ENCODE measurements at regions not wholly inside any gene's neighbourhood (a gene's known extent, or its start where the extent isn't known, plus 50 kb on each side); places are given as distances from the start of the nearest gene placed in this dataset.

DNA sequence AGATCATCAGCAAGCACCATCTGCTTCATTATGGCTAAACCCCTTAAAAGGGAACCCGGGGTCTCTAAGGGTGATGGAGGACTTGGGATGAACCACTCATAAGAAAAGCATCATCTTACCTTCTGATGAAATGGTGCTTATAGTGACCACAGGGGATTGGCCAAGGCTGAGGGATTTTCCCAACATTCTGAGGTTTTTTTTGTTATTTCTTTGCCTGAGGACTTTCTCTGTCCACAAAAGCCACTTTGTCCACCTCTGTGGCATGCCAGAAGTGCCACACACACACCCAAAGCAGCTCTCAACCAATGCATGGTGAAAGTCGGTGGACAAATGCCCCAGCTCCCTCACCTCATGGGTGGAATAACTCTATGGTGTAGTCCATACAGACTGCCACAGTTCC lies 79.3 kb upstream of the TOP1 start:
- Histone ChIP-seq H3K4me3 (no peak overlapping the region), H3K9ac (ENCODE audit: insufficient read depth in 1 of 2, low read length in 2 of 2) (no peak overlapping the region), H3K36me3 (ENCODE audit: control insufficient read depth in 4 of 4, insufficient read depth in 4 of 4, low read length in 4 of 4) (no peaks in the 10 kb centered on the region), H3K9me3 (ENCODE audit: control insufficient read depth in 4 of 4, insufficient read depth in 3 of 4, low read length in 3 of 4) (peaks cover 0 to 4% (median 0%) of the 10 kb centered on the region in 4 donors), H3K27me3 (ENCODE audit: control insufficient read depth in 3 of 3, insufficient read depth in 3 of 3, low read length in 2 of 3) (no peaks in the 10 kb centered on the region), H3K27ac (ENCODE audit: low read depth in 1 of 2, low read length in 1 of 2) (no peak overlapping the region), H3K4me1 (ENCODE audit: control insufficient read depth in 5 of 5, insufficient read depth in 5 of 5, low read length in 5 of 5) (peaks cover 0 to 12% (median 0%) of the 10 kb centered on the region in 5 donors)
- WGBS, 2 donors: 77 to 93% methylated on average over 2 of the region's 2 CpGs
- no peak for DNase-seq
- ATAC-seq (ENCODE audit: insufficient read depth, low FRiP score): no peak
- TF ChIP-seq, protein P1, sequence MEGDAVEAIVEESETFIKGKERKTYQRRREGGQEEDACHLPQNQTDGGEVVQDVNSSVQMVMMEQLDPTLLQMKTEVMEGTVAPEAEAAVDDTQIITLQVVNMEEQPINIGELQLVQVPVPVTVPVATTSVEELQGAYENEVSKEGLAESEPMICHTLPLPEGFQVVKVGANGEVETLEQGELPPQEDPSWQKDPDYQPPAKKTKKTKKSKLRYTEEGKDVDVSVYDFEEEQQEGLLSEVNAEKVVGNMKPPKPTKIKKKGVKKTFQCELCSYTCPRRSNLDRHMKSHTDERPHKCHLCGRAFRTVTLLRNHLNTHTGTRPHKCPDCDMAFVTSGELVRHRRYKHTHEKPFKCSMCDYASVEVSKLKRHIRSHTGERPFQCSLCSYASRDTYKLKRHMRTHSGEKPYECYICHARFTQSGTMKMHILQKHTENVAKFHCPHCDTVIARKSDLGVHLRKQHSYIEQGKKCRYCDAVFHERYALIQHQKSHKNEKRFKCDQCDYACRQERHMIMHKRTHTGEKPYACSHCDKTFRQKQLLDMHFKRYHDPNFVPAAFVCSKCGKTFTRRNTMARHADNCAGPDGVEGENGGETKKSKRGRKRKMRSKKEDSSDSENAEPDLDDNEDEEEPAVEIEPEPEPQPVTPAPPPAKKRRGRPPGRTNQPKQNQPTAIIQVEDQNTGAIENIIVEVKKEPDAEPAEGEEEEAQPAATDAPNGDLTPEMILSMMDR (IDR thresholded peaks at IDR 0.05; ENCODE audit: control extremely low read depth, extremely low read depth): no peak

DNA sequence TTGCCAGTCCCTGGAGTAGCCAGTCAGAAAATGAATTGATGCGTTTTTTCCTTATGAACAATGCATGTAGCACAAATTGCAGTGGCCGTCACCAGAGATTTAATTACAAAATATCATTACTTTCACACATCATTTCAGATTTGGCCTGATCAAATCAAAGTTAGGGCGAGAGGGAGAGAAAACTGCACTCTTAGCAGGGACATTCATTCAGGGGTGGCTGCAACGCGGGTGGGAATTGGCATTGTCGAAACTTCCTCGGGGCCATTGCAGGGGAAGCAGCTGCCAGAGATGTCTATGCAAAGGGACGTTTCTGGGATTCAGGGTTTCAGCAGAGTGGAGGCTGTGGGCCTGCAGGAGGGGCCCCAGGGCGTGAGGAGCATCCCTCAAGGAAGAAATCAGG lies 76.5 kb upstream of the TOP1 start:
- TF ChIP-seq, protein P1 (IDR thresholded peaks at IDR 0.05; ENCODE audit: control extremely low read depth, extremely low read depth): no peak
- WGBS, 2 donors: 60 to 67% methylated on average over 9 of the region's 9 CpGs
- Histone ChIP-seq H3K4me1 (ENCODE audit: control insufficient read depth in 5 of 5, insufficient read depth in 5 of 5, low read length in 5 of 5) (peaks cover 0 to 12% (median 0%) of the 10 kb centered on the region in 5 donors), H3K27me3 (ENCODE audit: control insufficient read depth in 3 of 3, insufficient read depth in 3 of 3, low read length in 2 of 3) (no peaks in the 10 kb centered on the region), H3K27ac (ENCODE audit: low read depth in 1 of 2, low read length in 1 of 2) (no peak overlapping the region), H3K9me3 (ENCODE audit: control insufficient read depth in 4 of 4, insufficient read depth in 3 of 4, low read length in 3 of 4) (peaks cover 0 to 4% (median 0%) of the 10 kb centered on the region in 4 donors), H3K36me3 (ENCODE audit: control insufficient read depth in 4 of 4, insufficient read depth in 4 of 4, low read length in 4 of 4) (no peaks in the 10 kb centered on the region), H3K4me3 (no peak overlapping the region), H3K9ac (ENCODE audit: insufficient read depth in 1 of 2, low read length in 2 of 2) (no peak overlapping the region)
- DNase-seq (peak; percentile 35 to 69 (median 53)), ATAC-seq (ENCODE audit: insufficient read depth, low FRiP score) (no peak)

DNA sequence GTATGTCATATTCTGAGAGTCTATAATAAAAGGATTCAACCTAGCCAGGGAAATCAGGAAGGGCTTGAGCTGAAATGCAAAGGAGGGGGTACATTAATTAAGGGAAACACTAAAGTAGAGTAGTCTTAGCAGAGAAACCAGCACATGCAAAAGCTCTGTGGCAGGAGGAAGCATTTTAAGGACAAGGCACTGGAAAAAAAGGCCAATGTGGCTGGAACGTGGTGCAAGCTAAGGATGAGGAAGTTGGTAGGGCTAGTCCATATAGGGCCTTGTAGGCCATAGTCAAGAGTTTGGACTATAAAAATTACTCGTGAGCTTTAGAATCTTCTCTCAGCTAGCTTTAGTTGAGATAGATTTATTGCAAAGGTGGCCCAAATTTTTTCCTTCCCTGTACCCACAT lies 75.2 kb upstream of the TOP1 start:
- H3K9ac ChIP-seq (ENCODE audit: insufficient read depth in 1 of 2, low read length in 2 of 2): no peak overlapping the region
- TF ChIP-seq, protein P1 (IDR thresholded peaks at IDR 0.05; ENCODE audit: control extremely low read depth, extremely low read depth): no peak
- no peaks in the 10 kb centered on the region for H3K27me3 ChIP-seq (ENCODE audit: control insufficient read depth in 3 of 3, insufficient read depth in 3 of 3, low read length in 2 of 3)
- no peak overlapping the region for H3K4me3 ChIP-seq
- H3K36me3 ChIP-seq (ENCODE audit: control insufficient read depth in 4 of 4, insufficient read depth in 4 of 4, low read length in 4 of 4): no peaks in the 10 kb centered on the region
- ATAC-seq (ENCODE audit: insufficient read depth, low FRiP score): no peak
- H3K27ac ChIP-seq (ENCODE audit: low read depth in 1 of 2, low read length in 1 of 2): no peak overlapping the region
- peaks cover 0 to 4% (median 0%) of the 10 kb centered on the region in 4 donors for H3K9me3 ChIP-seq (ENCODE audit: control insufficient read depth in 4 of 4, insufficient read depth in 3 of 4, low read length in 3 of 4)
- WGBS, 2 donors: 58 to 82% methylated on average over 2 of the region's 2 CpGs
- H3K4me1 ChIP-seq (ENCODE audit: control insufficient read depth in 5 of 5, insufficient read depth in 5 of 5, low read length in 5 of 5): peaks cover 0 to 12% (median 0%) of the 10 kb centered on the region in 5 donors
- no peak for DNase-seq

DNA sequence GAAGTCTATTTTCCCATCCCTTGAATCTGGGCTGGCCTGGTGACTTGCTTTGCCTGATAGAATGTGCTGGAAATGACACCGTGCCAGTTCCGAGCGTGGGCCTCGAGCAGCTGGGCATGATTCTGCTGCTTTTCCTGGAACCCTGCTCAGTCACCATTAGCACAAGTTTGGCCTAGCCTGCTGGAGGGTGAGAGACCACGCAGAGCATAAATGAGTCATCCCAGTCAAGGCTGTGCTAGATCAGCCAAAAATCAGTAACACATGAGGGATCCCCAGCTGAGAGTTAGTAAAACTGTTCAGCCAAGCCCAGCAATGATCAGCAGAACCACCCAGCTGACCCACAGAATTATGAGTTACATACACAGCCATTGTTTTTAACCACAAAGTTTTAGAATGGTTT lies 74.8 kb upstream of the TOP1 start:
- ATAC-seq (ENCODE audit: insufficient read depth, low FRiP score) (no peak), DNase-seq (no peak)
- H3K9ac ChIP-seq (ENCODE audit: insufficient read depth in 1 of 2, low read length in 2 of 2): no peak overlapping the region
- H3K9me3 ChIP-seq (ENCODE audit: control insufficient read depth in 4 of 4, insufficient read depth in 3 of 4, low read length in 3 of 4): peaks cover 0 to 4% (median 0%) of the 10 kb centered on the region in 4 donors
- H3K4me1 ChIP-seq (ENCODE audit: control insufficient read depth in 5 of 5, insufficient read depth in 5 of 5, low read length in 5 of 5): peaks cover 0 to 15% (median 0%) of the 10 kb centered on the region in 5 donors
- H3K27me3 ChIP-seq (ENCODE audit: control insufficient read depth in 3 of 3, insufficient read depth in 3 of 3, low read length in 2 of 3): no peaks in the 10 kb centered on the region
- no peak overlapping the region for H3K27ac ChIP-seq (ENCODE audit: low read depth in 1 of 2, low read length in 1 of 2)
- H3K36me3 ChIP-seq (ENCODE audit: control insufficient read depth in 4 of 4, insufficient read depth in 4 of 4, low read length in 4 of 4): no peaks in the 10 kb centered on the region
- WGBS, 2 donors: 87 to 93% methylated on average over 5 of the region's 5 CpGs
- no peak overlapping the region for H3K4me3 ChIP-seq
- TF ChIP-seq, protein P1 (IDR thresholded peaks at IDR 0.05; ENCODE audit: control extremely low read depth, extremely low read depth): no peak
